ENCODE measurements at regions not wholly inside any gene's neighbourhood (a gene's known extent, or its start where the extent isn't known, plus 50 kb on each side); places are given as distances from the start of the nearest gene placed in this dataset.

DNA sequence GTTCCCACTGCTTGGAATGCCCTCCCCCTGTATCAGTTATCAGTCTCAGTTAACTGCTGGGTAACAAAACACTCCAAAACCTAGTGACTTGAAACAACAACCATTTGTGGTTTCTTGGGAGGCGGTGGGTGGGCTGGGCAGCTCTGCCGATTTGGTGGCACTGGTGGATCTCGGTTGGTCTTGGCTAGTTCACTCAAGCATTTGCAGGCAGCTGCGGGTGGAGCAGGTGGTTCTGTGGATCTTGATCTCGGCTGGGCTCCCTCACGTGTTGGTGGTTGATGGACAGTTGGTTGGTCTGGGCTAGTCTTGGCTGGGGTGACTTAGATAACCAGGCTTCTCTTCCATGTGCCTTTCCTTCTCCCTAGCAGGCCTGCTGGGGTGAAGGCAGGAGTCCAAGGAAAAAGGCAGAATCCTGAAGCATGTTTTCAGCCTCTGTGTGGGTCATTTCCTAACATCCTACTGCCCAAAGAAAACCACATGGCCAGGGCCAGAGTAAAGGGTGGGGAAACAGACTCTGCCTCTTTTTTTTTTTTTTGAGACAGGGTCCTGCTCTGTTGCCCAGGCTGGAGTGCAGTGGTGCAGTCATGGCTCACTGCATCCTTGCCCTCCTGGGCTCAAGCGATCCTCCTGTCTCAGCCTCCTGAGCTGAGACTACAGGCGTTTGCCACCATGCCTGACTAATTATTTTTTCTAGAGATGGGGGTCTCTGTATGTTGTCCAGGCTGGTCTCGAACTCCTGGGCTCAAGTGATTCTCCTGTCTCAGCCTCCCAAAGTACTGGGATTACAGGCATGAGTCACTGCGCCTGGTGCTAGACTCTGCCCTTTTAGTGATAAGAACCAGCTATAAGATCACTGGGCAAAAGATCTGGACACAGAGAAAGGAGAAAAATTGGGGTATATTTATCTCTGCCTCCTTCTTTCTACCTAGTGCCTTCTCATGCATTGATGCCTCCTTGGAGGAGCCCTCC is 183.7 kb downstream of the RGS3 start:
- no peak for DNase-seq

GRCh38 chr9:113648048-113648447 is 184.5 kb downstream of the RGS3 start:
- DNase-seq = no peak

DNA sequence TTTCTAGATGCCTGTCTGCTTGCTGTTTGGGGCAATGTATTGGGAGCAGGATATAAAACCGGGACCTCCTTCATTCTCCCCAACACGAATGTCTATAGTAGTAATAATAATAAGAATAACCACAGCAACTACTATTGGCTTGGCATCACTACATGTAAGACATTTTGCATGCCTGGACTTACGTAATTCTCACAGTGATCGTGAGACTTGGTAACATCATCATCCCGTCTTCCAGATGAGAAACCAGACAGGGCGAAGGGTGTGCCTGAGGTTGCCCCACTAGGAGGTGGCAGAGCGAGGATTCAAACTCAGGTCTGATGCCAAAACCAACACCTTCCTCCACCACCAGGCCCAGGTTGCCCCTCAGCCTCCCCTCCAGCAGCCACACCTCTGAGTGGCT is 185.1 kb downstream of the RGS3 start:
- no peak for DNase-seq

GRCh38 chr9:113649054-113649453 is 185.5 kb downstream of the RGS3 start:
- peak; percentile 63 for DNase-seq

- no peak for DNase-seq
Measured at GRCh38 chr9:113649855-113650206, 186.3 kb downstream of the RGS3 start.

DNA sequence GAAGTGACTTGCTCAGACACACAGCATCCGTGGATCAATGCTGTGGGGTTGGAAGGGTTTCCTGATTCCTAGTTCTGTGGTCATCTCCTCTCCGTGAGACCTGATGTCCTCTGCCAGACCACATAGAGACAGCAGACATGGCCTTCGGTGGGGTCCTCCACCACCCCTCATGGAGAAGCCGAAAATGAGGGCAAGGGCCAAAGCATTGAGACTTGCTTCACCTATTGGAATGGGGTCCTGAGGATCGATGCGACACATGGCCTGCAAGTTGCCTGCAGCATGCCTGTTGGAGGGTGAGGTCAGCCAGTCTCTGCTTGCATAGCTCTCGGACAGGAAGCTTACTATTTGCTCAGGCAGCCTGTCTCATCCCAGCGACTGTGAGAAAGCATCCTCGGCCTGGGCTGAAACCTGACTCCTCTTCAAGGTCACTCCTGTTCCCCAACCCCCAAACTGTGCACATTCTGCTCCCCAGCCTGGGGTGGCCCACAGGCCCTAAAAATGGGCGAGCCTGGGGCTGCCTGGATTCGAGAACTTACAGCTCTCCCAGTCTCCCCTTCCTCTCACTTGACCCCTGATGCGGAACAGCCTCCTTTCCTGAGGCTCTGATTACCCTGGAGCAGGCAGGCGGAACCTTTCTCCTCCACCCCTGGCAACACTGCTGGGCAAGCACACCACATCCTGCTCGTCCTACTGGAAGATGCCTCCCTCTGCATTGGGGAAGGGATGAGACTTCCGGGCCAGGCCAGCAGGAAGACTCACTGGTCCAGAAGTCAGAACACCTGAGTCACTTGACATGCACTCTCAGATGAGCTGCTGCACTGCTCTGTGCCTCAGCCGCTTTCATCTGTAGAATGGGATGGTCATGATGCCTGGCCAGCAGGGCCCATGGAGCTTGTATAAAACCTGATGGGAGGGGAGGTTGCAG is 186.9 kb downstream of the RGS3 start:
- DNase-seq = no peak

DNA sequence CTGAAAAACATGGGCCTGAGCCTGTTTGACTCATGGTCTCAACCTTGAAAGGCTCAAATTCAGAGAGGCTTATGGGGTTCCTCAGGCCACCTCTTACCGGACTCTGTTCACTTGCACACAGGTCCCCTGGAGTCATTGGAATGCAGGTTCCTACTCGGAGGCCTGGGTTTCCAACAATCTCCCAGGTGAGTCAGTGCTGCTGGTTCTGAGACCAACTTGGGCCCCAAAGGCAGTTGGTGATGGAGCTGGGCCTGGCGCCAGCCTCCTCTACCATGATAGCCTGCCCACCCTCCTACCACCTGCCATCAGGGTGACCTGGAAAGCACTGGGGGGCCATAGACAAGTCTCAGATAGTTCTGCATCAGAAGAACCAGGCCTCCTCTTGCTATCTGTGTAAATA is 188.4 kb downstream of the RGS3 start:
- DNase-seq = no peak

DNA sequence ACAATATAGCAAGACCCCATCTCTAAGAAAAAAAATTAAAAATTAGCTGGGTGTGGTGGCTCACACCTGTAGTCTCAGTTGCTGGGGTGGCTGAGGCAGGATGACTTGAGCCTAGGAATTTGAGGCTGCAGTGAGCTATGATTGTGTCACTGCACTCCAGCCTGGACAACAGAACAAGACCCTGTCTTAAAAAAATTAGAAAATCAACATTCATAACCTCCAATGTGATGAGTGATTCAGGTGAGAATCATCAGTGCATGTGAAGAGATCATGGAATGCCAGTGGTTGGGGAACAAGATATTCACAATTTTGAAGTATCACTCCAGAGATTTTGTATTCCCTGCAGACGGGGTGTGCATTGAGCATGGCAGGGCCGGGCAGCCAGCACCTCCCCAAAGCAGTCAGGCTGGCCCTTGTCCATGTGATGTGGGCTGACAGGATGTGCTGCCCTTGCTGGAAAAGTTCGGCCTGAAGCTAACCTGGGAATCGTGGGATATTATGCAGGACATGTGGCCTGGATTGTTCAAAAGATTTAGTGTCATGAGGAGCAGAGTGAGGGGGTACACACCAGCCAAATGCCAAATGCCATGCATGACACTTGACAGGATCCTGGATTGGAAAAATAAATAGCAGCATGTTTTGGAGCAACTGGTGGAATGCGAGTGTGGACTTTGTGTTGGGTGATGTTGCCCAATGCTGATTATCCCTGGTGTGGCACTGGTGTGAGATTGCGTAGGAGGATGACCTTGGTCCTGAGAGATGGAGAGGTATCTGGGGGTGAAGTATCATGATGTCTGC is 189.0 kb downstream of the RGS3 start:
- DNase-seq = no peak

DNA sequence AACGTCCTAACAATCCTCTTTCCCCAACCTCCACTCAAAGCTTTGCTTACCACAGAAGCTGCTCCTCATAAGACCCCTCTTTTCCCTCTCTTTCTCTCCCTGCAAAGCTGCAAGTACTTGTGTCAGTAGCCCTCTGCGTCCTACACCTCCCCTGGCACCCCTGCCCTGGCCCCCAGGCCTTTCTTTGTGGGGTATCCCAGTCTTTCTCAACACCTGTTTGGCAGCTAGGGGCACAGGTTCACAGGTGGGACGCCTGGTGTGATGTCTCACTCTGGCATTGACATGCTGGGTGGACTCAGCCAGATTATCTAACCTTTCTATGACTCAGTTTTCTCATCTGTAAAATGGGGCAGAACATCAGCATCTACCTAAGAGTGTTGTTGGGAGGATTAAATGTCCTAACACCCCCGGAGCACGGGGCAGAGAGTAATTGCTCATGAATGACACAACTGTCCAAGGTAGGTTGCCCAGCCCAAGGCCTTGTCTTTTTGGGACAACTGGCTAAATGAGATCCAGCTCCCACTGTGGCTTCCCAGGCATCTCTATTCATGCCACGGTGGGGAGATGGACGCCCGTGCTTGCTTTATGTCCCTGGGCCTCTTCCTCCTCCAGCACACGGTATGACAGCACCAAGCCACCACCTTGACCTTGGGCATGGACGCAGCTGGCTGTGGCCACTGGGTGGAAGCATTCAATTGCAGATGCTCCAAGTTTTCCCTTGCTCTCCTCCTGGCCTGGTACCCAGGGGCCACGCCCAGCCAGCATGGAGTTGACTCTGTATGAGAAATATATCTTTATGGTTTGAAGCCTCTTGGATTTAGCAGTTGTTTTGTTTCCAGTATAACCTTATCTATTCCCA is 190.4 kb downstream of the RGS3 start:
- no peak for DNase-seq

DNA sequence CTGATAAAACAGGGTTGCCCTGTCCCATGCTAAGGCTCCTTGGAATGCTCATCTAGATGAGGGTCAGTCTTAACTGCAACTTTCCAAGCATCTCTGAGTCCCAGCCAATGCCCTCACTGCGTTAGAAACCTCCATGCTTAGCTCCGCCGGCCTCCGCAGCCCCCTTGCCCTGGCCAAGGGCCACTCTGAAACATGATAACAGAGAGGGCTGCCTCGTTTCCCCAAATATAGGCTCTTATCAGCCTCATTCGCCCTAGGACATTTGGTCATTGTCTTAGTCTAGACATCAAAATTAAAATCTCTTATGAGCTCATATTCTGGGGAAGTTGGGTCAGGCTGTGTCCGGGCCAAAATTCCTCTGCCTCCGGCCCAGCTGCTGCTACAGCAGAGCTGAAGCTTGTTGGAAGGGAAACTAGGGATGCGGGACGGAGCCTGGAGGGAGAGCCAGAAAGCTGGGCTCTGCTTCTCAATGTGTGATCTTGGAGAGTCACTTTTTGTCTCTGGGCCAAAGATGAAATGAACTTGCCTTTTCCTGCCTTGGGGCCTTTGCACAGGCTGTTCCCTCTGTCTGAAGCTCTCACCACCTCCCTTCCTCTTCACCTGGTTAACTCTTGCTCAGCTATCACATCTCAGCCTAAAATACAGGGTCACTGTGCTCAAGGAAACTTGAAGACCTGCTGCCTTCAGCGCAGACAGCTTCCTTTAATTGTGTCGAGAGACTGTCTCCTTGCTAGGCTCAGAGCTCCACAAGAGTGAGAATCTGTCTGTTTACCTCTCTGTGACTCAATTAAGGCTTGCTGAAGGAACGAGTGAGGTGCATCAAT is 191.3 kb downstream of the RGS3 start:
- DNase-seq = peak; percentile 89

- DNase-seq = peak; percentile 39
Measured at GRCh38 chr9:113656771-113657670, 193.5 kb downstream of the RGS3 start.

DNA sequence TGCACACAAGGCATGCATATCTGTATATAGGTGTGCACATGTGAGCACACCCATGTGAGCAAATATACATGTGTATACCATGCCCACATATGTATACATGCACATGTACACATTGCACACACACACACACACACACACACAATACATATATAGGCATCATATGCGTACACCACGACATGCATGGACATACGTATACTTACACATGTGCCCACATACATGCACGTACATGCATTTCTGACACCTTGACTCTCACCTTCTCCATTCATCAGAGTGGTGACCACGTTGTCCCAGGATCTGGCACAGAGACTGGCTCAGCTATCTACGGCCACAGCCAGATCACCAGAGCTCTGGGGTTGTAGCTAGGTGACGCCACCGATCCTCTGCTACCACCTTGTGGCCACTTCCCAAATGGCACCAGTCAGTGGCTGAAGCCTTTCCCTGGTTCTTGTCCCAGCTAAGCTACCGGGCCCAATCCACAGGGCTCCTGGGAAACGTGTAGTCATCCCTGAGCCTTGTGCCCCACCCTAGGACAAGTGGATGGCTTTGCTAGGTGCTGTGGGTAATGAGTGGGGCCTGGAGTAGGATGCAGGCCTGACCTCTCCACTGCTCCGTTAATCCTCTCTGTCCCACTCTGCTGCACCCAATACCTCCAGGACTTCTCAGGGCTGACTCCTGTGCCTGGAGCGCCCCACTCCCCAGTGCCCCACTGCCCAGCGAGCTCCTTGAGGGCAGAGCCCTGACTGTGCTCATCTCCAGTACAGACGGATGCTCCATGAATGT is 194.4 kb downstream of the RGS3 start:
- DNase-seq = peak; percentile 85

- DNase-seq = no peak
Measured at GRCh38 chr9:113658545-113658895, 195.0 kb downstream of the RGS3 start.

DNA sequence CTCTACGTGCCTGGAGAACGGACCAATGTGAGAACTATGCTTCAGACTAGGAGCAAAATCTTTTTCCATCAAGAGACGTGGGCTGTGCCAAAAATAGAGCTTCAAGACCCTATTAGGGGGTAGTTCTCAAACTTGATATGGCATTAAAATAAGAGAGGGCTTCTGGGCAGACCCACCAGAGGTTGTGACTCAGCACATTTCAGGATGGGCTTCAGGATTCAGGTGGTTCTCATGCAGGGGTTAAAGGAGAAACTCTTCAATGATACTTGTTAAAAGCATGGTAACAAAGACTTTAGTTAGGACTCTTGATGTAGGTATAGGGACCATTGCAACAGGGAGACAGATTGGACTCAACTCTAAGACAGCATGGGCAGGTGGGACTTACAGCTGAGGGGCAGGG is 195.5 kb downstream of the RGS3 start:
- DNase-seq = no peak

GRCh38 chr9:113659740-113660139 is 196.2 kb downstream of the RGS3 start:
- no peak for DNase-seq

DNA sequence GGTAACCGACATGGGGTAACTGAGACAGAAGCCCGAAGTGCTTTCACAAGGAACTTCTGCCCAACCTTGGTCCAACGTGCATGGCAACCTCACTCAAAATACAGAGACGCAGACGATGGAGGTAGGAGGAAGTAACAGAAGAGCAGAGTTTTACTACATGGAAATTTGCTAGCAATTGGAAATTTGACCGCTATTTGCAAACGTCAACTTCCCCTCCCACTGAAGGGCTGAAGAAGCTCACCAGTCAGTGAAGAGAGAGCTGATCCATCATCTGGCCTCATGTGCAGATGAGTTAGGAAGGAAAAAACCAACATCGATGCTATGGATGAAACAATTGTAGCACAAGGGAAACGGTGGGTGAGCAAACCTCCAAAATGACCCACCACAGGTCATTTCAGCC is 196.7 kb downstream of the RGS3 start:
- no peak for DNase-seq

- DNase-seq = no peak
Measured at GRCh38 chr9:113661074-113661473, 197.5 kb downstream of the RGS3 start.

DNA sequence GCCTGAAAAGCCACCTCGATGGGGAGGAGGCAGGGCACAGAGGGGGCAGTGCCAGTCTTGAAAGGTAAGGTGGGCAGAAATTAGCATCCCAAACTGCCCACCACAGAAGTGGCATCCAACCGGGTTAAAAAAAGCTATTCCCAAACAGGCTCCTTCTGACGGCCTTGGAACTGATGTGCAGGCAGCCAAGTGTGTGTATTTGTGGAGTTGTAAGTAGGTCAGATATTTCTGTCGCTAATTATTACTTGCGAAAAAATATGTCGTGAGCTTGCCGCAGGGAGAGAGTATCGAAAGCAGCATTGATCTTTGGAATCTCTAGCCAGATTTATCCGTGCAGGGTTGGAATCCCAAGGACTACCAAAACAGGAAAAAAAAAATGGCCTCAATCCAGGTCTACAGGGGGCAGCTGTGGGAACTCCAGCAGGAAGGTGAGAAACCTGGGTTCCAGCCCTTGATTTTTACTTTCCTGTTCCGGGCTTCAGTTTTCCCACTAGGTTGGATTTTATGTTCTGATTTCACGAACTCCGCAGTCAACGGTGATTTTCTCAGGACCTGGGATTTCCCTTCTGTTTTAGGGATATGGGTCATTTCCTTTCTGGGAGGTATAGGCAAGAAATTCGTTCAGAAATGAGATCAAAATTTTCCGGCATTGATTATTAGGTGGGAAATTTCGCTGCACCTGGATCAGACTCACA is 200.8 kb downstream of the RGS3 start:
- no peak for DNase-seq
